ENCODE measurements at regions not wholly inside any gene's neighbourhood (a gene's known extent, or its start where the extent isn't known, plus 50 kb on each side); places are given as distances from the start of the nearest gene placed in this dataset.
"Not testable (repeated sequence)": the region's sequence is repeated elsewhere in the genome, so short reads cannot be mapped to it uniquely, and the experiment has no call there.

DNA sequence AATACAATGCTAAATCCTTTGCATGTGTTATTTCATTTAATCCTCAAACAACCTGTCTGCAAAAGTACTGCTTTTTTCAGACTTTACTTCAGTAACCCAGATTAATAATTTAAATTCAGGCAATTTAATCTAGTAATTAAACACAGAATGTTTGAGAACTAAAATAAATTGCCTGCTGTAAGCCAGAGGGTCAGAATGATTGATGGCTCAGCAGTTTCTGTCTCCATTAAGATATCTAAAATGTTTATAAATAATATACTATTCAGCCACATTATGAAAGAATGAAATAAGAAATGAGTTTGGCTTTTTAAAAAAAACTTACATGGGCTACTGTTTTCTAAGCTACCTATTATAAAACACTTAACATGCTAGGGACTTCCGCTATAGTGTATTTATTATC is 846.0 kb downstream of the FAM181B start:
- no peak for DNase-seq (ENCODE audit: low read depth)

- DNase-seq (ENCODE audit: low read depth), result no peak
Measured at GRCh38 chr11:81886406-81887075, 847.1 kb downstream of the FAM181B start.

DNA sequence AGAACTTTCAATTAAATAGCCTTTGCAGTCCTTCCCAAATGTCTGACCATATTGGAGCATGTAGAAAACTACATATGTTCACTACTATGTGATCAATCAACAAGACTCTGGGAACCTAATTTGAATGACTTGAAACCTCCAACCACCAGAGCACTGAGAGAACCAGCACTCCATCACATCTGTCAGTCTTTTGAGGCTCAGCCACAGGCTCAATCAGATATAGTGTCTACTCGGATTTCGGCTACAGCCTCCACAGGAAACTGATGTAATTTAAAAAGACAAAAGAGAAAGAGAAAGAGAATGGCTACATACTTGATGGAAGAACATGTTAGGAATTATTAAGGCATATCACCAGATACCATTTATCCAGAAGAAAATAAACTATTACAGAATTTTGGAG is 859.0 kb downstream of the FAM181B start:
- DNase-seq (ENCODE audit: low read depth), result no peak

GRCh38 chr11:81870815-81871214 is 862.8 kb downstream of the FAM181B start:
- no peak for DNase-seq (ENCODE audit: low read depth)

DNA sequence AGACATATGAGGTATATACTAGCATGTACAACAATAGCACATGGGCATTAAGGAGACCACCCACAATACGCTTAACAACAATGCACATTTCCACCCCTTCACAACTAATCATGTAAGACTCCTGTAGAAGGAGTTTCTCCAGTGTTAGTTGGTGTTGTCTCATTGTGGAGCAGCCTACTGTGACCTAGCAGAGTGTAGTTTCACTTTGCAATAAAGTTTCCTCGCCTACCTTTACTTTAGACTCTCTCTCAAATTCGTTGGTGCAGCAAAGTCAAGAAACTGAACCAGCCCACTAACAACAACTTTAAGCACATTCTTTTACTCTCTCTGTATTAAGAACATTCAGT is 863.6 kb downstream of the FAM181B start:
- DNase-seq (ENCODE audit: low read depth), result no peak

GRCh38 chr11:81869351-81870065 is 864.2 kb downstream of the FAM181B start:
- no peak for DNase-seq (ENCODE audit: low read depth)

- DNase-seq (ENCODE audit: low read depth), result no peak
Measured at GRCh38 chr11:81866896-81867295, 866.8 kb downstream of the FAM181B start.

GRCh38 chr11:81857386-81857785 is 876.3 kb downstream of the FAM181B start:
- no peak for DNase-seq (ENCODE audit: low read depth)

DNA sequence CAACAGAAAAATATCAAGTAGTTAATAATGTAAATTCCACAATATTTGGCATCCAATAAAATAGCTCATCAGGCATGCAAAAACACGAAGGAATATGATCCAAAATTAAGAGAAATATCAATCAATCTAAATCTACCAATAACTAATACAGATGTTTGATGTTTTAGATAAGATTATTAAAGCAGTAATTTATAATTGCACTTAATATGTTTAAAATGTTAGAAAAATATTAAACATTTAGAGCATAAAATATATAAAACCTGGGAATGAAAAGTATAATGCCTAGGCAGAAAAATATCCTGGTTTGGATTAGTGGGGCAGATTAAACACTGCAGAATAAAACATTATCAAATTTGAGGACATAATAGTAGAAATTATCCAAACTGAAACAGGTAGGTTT is 879.9 kb downstream of the FAM181B start:
- DNase-seq (ENCODE audit: low read depth), result no peak

DNA sequence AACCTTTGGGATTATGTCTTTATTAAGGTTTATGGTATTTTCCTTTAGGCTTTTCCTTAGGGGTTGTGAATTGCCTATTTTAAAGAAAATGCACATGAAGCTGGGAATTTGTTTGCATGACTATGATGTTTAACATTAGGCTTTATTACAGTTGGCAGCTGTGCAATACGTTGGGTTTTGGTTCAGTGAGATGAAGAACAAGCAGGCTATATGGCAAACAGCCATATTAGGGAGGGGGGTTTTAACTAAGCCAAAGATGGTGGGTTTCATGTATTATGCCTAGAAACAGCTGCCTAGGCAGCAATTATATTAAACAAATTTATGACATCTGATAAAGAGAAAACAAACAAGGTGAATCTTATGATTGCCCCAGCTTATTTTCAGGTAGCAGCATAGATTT is 880.8 kb downstream of the FAM181B start:
- DNase-seq (ENCODE audit: low read depth), result no peak

- DNase-seq (ENCODE audit: low read depth), result peak; percentile 2
Measured at GRCh38 chr11:81840380-81840779, 893.3 kb downstream of the FAM181B start.

- DNase-seq (ENCODE audit: low read depth), result no peak
Measured at GRCh38 chr11:81839976-81840375, 893.7 kb downstream of the FAM181B start.

GRCh38 chr11:81839016-81839415 is 894.6 kb downstream of the FAM181B start:
- DNase-seq (ENCODE audit: low read depth), result no peak

- no peak for DNase-seq (ENCODE audit: low read depth)
Measured at GRCh38 chr11:81829976-81830375, 903.7 kb downstream of the FAM181B start.

DNA sequence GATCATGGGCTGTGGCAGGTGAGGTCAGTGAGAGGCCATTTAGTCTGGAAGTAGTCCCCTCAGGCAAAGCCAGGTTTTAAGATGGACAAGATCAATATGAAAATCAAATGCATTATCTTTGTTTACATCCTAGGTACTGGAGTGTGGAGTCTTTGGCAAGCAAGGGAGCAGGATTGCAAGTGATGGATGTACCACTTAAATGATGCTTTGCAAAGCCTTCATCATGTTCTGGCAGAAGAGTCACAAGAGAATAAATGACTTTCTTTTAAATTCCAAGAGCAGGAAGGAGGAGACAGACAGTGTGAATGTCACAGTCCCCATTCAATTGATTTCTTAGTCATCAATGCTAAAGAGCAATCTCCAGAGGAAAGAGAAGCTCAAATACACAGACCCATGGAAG is 908.3 kb downstream of the FAM181B start:
- no peak for DNase-seq (ENCODE audit: low read depth)

GRCh38 chr11:81819462-81819861 is 914.2 kb downstream of the FAM181B start:
- no peak for DNase-seq (ENCODE audit: low read depth)

DNA sequence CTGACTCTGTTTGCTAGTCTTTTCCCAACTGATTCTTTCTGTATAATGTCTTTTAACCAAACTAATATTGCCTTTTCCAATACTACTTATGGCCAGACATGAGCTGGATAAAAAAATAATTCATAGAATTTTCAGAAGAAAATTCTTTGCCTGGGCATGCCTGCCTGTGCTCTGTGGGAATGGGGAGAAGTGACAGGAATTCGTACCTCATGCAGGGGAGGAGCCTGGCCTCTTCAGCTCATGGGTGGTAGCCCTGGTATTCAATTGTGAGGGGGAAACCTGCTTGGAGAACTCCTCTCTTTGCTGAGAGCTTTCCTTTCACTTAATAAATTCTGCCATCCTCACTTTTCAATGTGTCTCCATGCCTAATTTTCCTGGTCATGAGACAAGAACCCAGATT is 928.8 kb downstream of the FAM181B start:
- no peak for DNase-seq (ENCODE audit: low read depth)

DNA sequence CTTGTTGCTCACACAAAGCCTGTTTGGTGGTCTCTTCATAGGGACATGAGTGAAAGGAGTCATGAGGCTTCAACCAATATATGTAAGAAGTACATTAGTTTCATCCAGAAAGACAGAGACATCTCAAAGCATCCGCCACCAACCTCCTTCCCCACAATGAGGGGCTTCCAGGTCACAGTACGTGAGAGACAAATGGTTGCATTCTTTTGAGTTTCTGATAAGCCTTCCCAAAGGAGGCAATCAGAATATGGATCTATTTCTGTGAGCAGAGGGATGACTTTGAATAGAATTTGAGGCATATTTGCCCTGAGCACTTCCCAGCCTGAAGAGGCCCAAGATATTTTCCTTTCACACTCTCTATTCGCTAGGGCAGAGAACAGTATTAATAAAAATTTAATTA is 931.1 kb downstream of the FAM181B start:
- DNase-seq (ENCODE audit: low read depth), result no peak

- DNase-seq (ENCODE audit: low read depth), result no peak
Measured at GRCh38 chr11:81792416-81792815, 941.2 kb downstream of the FAM181B start.

DNA sequence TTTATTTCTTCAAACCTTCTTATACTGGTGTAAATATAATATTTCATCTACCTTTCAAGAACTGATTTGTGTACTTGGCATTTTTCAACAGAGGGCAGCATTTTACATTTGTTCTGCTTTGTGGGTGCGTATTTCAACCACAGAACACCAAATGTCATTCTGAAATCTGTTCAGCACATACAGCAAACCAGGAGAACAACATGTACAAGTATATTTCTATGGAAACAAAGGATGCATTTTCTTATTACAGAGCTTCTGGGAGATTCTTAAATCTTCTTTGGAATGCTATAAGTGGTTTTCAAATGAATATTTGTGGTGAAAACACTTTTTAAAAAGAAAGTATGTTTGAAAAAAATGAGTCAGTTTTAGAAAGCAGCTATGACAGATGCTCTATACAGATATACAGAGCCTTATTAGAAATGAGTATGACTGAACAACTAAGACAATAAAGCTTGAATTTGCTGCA is 946.0 kb downstream of the FAM181B start:
- peak; percentile 12 for DNase-seq (ENCODE audit: low read depth)

- DNase-seq (ENCODE audit: low read depth), result peak; percentile 15
Measured at GRCh38 chr11:81772166-81772565, 961.5 kb downstream of the FAM181B start.

- not testable (repeated sequence) for DNase-seq (ENCODE audit: low read depth)
Measured at GRCh38 chr11:81769906-81770305, 963.8 kb downstream of the FAM181B start.

DNA sequence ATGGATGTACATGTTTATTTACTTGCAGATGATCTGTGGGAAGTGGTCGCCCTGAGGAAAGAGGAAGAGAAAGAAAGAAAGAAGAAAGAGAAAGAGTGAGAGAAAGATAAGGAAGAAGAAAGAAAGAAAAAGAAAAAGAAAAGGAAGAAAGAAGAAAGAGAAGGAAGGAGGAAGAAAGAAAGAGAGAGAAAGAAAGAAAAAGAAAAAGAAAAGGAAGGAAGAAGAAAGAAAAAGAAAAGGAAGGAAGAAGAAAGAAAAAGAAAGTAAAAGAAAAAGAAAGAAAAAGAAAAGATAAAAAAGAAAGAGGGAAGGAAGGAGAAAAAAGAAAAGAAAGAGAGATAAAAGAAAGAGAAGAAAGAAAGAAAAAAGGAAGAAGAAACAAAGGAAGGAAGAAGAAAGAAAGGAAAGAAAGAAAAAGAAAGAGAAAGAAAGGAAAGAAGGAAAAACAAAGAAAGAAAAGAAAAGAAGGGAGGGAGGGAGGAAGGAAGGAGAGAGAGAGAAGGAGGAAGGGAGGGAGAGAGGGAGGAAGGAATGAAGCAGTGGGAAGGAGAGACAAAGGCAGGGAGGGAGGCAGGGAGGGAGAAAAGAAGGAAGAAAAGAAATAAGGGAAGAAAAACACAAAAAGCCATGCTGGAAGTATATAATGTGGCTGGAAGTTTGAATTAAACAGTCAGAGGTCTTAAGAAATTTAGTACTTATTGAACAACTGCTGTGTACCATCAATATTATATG is 976.6 kb downstream of the FAM181B start:
- DNase-seq (ENCODE audit: low read depth), result no peak
